ENCODE measurements at regions not wholly inside any gene's neighbourhood (a gene's known extent, or its start where the extent isn't known, plus 50 kb on each side); places are given as distances from the start of the nearest gene placed in this dataset.
A peak's percentile ranks its signal among the peaks of the same experiment; 100 is the strongest.

DNA sequence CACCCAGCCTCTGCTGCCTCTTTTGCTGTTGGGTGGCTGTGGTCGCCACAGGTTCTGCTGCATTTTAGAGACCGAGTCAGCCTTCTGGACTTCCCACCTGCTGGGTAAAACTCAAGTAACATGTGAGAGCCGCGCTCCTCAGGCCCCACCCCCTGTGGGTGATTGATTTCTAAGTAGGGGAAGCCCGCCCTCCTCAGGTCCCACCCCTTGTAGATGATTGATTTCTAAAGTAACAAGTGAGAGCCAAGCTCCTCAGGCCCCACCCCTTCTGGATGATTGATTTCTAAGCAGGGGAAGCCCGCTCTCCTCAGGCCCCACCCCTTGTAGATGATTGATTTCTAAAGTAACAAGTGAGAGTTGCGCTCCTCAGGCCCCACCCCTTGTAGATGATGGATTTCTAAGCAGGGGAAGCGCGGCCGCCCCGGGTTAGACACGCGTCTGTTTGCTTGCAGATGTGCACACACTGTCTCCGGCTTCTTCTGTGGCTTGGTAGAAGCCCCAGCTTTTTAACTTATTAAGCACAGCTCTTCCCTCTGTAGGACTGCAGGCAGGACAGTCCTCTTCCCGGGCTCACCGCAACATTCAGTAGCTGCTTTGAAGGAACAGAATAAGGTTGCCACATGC, 83.4 kb downstream of the FAM43A start:
- peak; percentile 95 for DNase-seq (ENCODE audit: low spot score)

DNA sequence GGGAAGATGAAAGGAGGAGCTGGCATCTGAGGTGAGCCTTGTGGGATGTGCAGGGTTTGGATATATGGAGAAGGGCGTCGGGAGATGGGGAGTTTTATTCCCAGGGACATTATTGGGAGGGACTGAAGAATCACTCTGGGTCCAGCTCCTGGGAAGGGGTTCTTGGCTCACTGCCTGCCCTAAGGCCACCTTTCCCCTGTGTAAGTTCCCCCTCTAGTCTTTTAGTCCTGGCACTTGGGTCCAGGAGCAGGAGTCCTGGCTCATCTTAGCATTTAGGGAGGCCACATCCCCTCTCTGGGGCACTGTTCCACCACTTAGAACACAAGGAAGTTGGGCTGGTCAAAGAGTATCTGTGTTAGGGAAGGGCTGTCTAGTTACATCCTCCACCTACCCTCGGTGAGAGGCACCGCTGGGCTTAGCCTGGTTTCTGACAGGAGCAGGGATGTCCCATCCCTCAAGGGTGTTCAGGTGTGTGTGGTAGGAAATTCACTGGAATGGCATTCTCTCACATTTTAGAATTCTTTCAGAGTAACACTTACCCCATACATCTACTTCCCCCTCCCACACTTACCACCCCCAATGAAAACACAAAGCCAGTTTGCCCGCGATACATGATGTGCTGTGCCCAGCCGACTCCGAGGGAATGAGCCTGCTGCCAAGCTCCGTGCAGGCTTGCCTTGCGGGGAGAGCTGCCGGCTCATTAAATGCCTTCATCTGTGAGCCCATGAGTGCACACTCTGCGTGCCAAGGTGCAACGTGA, 86.7 kb downstream of the FAM43A start:
- DNase-seq (ENCODE audit: low spot score), result no peak

DNA sequence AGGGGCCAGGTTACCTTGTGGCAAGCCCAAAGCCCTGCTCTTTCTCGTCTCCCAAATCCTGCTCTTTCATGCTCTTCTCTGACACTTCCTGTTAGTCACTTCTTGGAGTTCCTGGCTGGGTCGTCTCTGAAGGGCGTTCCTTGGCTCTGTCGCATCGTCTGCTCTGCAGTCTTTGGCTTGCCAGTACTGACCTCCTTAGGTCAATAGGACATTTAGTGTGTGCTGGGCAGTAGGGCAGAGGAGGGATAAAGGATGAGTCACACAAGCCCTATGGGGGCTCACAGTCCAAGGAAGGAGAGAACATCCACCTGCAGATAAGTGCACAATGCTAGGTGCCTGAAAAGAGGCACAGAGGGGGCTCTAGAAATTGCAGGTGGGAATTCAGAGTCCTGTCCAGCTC, 87.5 kb downstream of the FAM43A start:
- no peak for DNase-seq (ENCODE audit: low spot score)

DNA sequence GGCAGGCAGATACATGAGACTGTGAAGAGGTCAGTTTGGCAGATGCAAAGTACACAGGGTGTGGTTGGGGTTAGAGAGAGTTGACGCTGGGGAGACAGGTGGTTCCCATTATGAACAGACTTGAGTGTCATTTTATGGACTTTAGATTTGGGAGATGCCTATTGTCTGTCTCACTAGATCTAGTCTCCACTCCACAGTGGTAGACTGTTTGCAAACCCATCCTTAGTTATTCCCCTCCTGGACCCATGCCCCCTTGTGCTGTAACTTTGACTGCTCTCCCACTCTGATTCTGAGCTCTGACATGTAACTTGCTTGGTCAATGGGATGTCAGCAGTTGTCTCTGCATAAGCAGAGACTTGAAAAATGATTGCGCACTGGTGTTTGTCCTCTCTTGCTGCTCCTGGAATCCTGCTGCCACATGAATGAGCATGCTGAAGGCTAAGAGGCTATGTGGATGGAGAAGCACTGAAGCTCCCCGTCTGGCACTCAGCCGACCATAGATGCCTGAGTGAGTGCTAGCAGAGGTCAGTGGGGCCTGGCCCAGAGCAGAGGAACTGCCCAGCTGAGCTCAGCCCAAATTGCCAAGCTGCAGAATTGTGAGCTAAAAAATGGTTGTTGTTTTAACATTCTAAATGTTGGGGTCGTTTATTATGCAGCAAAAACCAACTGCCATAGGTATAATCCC, 88.2 kb downstream of the FAM43A start:
- DNase-seq (ENCODE audit: low spot score), result no peak

DNA sequence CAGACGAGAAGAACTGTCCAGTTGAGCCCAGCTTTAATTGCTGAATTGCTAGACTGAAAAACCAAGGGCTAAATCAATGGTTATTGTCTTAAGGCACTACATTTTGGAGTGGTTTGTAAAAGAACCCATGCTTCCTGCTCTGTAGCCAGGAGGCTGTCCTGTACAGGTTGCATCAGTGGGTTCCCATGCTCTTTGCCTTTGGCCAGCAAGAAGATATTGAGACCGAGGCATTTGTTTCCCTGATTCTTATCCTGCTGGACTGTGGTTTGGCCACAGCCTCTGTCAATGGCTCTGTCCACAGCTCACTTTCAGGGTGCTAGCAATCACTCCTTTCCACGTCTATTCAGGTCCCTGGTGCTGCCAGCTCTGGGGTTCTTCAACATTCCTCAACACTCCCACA, 89.6 kb downstream of the FAM43A start:
- DNase-seq (ENCODE audit: low spot score), result no peak

DNA sequence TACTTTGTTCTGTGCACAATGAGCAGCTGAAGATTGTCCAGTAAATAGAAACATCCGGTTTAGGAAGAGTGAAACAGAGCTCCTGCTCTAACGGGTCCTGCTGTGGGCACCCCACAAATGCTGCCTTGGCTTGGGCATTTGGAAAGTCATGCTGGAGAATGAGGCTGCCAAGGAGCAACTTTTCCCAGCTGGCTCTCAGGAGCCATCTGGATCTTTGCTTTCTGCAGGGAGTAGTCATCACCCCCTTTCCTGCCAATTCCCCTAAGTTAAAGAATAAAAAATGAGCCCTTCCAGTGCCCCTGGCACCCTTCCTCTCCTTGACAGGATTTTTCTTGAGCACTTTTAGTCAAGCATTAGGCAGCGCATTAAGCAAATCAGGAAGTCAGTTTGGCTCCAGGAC, 90.0 kb downstream of the FAM43A start:
- DNase-seq (ENCODE audit: low spot score), result no peak

DNA sequence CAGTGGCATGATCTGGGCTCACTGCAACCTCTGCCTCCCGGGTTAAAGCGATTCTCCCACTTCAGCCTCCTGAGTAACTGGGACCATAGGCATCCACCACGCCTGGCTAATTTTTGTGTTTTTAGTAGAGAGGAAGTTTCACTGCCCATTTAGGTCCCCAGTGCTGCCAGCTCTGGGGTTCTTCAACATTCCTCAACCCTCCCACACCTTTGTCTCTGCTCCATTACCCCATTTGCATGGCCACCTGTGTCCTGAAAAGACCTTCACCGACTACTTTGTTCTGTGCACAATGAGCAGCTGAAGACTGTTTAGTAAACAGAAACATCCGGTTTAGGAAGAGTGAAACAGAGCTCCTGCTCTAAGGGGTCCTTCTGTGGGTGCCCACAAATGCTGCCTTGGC, 92.0 kb downstream of the FAM43A start:
- DNase-seq (ENCODE audit: low spot score), result no peak

DNA sequence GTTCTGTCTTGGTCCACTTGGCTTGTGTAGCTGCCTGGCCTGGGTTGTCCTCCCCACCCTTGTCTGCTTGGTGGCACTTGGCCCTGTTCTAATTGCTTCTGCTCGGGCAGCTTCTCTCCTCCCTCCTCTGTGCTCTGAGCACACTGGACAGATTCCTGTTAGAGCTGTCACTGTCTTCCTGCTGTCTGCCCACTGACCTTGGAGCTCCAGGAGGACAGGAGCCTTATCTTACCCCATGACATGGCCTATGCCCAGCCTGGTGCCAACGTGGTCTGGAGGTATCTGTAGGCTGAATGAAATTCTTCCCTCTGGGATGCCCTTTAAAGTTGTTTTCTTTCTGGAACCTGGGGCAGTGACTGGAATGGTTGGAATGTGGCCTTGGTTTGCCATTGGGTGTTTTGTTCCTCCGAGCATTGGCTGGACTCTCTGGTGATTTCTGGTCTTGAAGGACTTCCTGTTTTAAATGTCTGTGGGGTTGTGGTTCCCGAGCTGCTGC, 94.1 kb downstream of the FAM43A start:
- no peak for DNase-seq (ENCODE audit: low spot score)

DNA sequence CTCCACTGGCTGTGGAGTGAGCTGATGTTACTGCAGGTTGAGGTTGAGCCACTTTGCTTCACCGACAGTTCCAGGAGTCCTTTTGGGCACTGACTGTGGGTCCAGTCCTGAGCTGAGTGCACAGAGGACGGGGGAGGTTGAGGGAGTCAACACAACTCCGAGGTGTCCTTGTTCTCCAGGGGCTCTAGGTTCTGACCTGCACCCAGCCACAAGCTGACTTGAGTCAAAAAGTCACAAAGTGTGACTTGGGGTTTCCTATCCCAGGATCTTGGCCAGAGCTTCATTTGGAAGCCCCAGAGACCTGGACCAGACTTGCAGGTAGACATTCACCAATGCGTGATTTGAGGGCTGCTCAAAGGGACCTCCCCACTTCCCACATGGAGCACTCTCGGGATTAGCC, 95.0 kb downstream of the FAM43A start:
- DNase-seq (ENCODE audit: low spot score), result no peak

DNA sequence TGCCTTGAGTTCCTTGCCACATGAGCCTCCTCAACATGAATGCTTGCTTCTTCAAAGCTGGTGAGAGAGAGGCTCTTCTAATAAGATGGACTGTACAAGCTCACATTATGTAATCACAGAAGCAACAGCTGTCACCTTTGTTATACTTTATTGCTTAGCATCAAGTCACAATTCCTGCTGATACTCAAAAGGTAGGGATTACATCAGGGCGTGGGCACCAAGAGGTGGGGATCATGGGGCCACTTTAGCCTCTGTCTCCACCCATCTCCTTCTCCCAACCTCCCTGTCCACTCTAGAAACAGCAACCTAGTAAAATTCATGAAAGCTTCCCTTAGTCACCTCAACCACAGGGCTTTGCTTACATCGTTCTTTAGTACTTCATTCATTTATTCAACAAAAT, 95.9 kb downstream of the FAM43A start:
- DNase-seq (ENCODE audit: low spot score), result no peak

DNA sequence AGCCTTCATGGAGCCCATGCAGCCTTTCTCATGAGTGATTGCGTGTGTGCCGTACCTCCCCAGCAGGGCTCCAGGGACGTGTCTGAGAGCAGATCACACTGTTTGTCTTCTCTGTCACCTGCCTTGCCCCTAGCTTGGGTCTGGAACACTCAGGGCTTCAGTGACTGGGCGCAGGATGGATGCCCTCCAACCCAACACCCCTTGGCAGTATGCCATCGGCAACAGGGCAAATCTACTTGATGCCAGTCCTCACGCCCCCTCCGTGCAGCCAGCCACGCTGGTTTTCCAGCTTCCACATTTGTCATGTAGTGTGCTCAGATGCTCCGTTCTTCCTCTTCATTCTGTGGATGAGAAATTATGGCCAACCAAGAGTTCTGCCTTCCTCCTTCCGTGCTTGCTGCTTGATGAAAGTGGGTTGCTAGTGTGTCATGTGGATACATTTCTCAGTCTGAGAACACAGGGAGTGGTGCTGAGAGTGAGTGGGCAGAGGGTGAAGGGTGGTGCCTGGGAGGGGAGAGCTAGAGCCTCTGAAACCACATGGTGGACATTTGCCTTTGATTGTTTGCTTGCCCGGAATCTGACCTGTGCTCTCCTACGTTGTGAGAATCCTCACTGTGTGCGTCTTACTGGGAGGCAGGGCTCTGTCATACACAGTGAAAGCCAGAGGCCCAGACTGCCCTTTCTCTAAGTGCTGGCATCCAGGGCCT, 97.2 kb downstream of the FAM43A start:
- DNase-seq (ENCODE audit: low spot score), result no peak

DNA sequence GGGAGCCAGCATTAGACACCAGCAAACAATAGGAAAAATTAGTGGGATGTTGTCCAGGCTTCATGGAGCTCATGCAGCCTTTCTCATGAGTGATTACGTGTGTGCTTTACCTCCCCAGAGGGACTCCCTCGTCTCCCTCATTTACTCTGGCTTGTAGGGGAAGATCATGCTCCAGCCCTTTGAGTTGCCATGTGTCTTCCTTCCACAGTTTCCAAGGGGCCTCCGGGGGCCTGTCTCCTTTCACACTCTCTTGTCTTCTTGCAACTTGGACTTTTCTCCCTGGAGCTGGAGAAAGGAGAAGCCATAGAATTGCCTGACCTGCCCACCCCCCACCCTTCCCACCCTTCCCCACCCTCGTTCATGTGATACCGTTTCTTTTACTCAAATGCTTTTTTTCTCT, 98.7 kb downstream of the FAM43A start:
- DNase-seq (ENCODE audit: low spot score), result no peak

DNA sequence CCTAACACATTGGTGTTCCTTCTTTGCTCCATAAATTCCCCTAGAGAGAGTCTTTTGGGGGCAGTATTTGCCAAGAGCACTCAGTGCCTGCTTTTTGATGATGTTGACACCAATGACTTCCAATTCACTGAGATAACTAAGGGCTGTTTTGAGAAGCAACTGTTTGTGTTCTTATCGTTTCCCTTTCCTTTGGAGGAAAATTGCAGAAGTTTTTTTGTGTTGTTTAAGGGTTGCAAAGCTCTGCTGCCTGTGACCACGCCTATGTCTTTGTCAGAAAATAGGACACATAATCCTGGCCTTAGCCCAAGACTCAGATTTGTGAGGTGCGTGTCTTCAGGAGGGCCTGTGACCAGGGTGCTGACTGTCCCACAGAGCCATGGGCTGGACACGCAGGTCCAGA, 99.6 kb downstream of the FAM43A start:
- no peak for DNase-seq (ENCODE audit: low spot score)

DNA sequence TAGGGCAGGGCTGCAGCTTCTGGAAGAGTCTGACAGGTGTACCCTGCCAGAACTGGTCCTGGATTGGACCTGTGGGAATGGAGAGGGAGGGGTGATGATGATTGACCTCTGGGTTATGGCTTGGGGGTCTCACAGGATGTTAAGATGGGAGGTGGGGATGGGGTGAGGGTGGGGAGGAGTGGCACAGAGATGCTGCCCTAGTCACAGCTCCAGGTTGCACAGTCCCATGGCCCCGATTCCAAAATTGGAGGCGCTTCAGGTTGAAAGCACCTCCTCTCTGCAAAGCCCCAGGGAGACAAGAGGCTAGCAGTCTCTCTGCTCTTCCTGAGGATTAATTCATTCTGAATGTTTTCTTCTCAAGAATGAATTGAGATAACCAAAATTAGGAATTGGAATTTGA, 101.4 kb downstream of the FAM43A start:
- DNase-seq (ENCODE audit: low spot score), result no peak

DNA sequence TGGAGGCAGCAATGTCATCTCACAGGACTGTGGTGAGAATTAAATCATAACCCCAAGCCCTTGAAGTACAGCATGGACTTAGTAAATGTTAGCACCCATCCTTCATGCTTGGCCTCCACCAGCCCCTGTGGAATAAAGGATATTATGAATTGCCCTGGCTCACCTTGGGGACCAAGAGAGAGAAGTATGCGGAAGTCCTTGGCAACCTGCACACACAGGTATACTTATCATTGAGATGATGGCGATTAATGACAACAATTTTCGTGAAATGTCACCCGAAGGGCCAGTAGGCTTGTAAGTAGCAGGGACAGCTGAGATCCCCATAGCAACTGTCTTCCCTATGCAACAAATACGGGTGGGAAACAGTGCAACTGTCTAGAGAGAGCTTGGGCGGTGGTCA, 102.0 kb downstream of the FAM43A start:
- DNase-seq (ENCODE audit: low spot score), result no peak

DNA sequence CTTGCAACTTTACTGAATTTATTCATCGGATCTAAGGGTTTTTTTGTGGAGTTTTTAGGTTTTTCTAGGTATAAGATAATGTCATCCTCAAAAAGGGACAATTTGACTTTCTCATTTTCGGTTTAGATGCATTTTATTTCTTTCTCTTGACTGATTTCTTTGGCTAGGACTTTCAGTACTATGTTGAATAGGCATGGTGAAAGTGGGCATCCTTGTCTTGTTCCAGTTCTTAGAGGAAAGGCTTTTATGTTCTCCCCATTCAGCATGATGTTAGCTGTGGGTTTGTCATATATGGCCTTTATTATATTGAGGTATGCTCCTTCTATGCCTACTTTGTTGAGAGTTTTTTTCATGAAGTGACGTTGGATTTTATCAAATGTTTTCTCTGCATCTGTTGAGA, 106.7 kb downstream of the FAM43A start:
- no peak for DNase-seq (ENCODE audit: low spot score)

DNA sequence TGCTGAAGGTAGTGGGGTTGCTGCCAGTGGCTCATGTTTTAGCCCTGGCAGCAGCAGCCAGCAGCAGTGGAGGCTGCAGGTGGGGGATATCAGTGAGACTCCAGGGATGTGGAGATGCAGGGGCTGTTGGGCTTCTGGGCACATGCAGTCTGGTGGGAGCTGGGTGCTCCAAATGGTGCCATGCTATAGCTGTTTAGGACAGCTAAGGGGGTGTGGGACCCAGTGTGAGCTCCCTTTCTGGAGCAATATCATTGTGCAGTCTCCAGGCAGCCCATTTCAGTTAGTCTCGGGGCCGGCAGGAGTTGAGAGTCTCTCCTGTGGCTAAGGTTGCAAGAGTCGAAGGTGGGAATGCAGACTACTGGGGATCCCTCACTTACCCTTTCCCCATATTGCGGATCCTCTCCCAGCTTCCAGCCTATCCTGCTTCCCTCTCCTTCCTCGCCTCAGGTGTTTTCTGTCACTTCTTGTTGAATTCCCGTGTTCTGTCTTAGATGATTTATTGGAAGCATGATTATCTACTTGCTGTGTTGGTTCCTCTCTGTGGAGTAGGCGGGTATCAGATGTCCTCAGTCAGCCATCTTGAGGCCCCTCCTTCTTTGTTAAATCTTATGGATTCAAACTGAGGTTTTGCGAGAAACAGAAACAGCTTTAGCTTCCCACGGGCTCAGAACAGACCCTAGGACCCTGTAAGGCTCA, 112.0 kb downstream of the FAM43A start:
- no peak for DNase-seq (ENCODE audit: low spot score)

DNA sequence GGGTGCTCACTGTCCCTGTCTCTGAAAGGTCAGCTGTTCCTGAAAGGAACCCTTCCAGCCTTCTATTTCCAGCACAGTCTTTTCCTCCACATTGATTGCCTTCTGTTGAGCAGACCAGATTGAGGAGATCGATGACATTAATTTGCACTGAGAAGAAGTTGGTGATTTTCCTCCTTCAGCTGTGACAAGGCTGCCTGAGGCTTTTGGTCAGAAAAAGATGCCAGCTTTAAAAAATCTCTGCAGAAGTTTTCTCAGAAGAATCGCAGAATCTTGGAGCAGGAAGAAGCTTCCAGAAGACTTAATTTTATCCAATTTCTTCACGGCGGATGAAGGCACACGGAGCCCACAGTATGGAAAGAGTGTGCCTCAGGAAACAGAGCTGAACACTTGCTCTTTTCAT, 112.8 kb downstream of the FAM43A start:
- DNase-seq (ENCODE audit: low spot score), result no peak

DNA sequence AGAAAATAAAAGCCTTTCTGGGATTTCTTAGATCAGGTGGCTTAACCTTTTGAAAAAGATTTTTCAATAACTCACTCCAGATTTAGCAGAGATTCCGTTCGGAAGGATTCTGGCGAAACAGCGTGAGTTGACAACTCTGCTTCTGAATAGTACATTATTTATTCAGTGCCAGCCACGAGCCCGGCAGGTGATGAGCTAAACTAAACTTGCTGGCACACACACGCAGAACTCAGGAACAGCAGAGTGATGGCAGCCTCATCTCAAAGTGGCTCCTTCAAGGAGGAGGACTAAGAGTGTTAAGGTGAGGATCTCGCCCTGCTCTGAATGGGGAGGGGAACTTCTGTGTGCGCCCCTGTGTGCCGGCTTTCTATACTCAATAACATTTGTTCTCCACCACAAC, 114.3 kb downstream of the FAM43A start:
- no peak for DNase-seq (ENCODE audit: low spot score)

DNA sequence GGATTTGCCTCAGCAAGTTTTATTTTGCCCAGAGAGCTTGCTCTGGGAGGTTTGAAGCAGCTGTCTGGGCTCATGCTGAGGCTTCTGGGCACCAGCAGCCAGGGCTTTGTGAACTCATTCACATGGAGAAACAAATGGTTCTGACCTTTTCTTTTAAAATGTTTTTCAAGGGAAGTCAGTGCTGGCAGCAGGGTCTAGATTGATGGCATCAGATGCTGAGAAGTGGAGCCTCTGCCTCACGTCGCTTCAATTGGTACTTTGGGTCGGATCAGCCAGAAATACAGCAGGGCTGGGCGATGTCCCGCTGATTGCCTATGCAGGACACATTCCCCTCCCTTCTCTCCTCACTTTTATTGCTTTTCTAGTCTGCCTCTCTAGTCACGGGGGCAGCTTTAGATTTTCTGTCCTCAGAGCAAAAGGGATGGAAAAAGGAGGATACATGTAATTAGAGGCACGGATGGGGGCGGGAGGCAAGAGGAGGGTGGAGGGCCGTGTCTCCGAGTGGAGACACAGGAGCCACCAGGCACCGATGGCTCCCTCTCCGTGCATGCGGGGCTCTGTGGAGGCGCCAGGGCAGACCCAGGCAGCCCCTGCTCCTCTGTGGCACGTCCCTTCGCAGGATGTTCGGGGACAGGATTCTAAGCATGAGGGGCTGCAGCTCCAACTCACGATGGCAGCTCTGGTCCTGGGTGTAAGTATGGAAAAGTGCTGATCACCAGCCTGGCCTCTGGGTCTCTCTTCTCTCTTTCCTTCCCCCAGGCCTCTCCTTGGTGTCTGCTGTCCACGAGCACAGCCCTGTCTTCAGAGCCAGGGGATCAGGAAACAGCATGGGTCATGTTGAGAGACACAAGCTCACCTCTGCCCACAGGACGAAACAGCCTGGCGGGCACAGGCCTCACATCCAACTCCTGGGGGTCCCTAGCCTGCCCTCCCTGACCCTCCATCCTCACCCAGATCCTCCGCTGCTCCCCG, 116.1 kb downstream of the FAM43A start:
- DNase-seq (ENCODE audit: low spot score), result no peak

DNA sequence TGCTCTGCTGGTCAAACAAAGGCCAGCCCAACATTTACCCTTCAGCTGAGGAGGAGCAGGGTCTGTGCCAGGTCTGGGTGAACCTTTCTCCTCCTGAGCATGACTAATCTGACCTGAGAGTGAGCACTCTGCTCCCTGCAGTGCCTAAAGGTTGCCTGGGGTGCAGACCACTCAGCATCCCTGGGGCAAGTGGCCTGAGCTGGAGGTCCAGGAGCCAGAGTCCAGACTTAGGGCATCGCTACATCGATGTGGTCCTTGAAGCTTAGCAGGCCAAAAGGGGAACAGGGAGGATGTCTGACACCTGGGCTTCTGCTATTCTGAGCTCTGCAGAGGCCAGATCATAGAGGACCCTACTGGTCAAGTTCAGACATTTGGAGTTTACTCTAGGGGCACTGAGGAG, 119.1 kb downstream of the FAM43A start:
- no peak for DNase-seq (ENCODE audit: low spot score)

Data from D341Med (cell line).